PFSK-1 (cell line): ENCODE measurements at regions not wholly inside any gene's neighbourhood (a gene's known extent, or its start where the extent isn't known, plus 50 kb on each side); places are given as distances from the start of the nearest gene placed in this dataset.

ENCODE experiments used
- FOXP2 ChIP-seq: optimal IDR thresholded peaks from 2 replicates; pipeline ENCODE3; 2011; ENCODE audit warnings: borderline replicate concordance, control low read depth, inconsistent platforms; ENCODE audit not compliant: insufficient read depth; ENCODE audit errors: extremely low read length, extremely low read depth
- POLR2AphosphoS5 ChIP-seq: IDR thresholded peaks from 2 replicates; pipeline ENCODE4 v1.6.1; 2012; ENCODE audit warnings: low read depth, mild to moderate bottlenecking, control low read depth, low read length, moderate library complexity
- REST ChIP-seq, 2 experiments: IDR thresholded peaks; 2 replicates each; pipeline versions ENCODE4 v1.6.1 to v1.8.0; 2011 to 2012; ENCODE audit warnings: low read depth in 2 of 2, low read length in 2 of 2, control low read depth in 1 of 2, inconsistent platforms in 1 of 2, mild to moderate bottlenecking in 1 of 2, moderate library complexity in 1 of 2; ENCODE audit not compliant: insufficient read depth in 1 of 2
- SIN3A ChIP-seq: IDR thresholded peaks from 2 replicates; pipeline ENCODE4 v1.6.1; 2012; ENCODE audit warnings: mild to moderate bottlenecking, low read length, moderate library complexity, borderline replicate concordance; ENCODE audit not compliant: insufficient read depth
- TAF1 ChIP-seq: IDR thresholded peaks from 2 replicates; pipeline ENCODE4 v1.6.1; 2012; ENCODE audit warnings: low read length, control low read depth, borderline replicate concordance; ENCODE audit not compliant: insufficient read depth

- no peak for TF ChIP-seq POLR2AphosphoS5
- TF ChIP-seq SIN3A = no peak
- no peak for TF ChIP-seq REST (IDR thresholded peaks at IDR 0.05; ENCODE audit: insufficient read depth in 1 of 2, low read depth in 2 of 2, low read length in 2 of 2)
- no peak for TF ChIP-seq FOXP2
- TF ChIP-seq TAF1 = no peak
Measured at GRCh38 chr5:126133424-126133823, 289.8 kb upstream of the GRAMD2B start.

GRCh38 chr5:126137891-126138280 is 285.3 kb upstream of the GRAMD2B start:
- TF ChIP-seq SIN3A = no peak
- no peak for TF ChIP-seq FOXP2
- no peak for TF ChIP-seq TAF1
- no peak for TF ChIP-seq POLR2AphosphoS5
- no peak for TF ChIP-seq REST (IDR thresholded peaks at IDR 0.05; ENCODE audit: insufficient read depth in 1 of 2, low read depth in 2 of 2, low read length in 2 of 2)

- no peak for TF ChIP-seq POLR2AphosphoS5
Measured at GRCh38 chr5:126138281-126138931, 284.8 kb upstream of the GRAMD2B start.

GRCh38 chr5:126139086-126139485 is 284.1 kb upstream of the GRAMD2B start:
- TF ChIP-seq REST (IDR thresholded peaks at IDR 0.05; ENCODE audit: insufficient read depth in 1 of 2, low read depth in 2 of 2, low read length in 2 of 2) (no peak), SIN3A (no peak), FOXP2 (no peak), POLR2AphosphoS5 (no peak)

- no peak for TF ChIP-seq FOXP2
- no peak for TF ChIP-seq TAF1
- TF ChIP-seq REST (IDR thresholded peaks at IDR 0.05; ENCODE audit: insufficient read depth in 1 of 2, low read depth in 2 of 2, low read length in 2 of 2) = no peak
- TF ChIP-seq SIN3A = no peak
- TF ChIP-seq POLR2AphosphoS5 = no peak
Measured at GRCh38 chr5:126139773-126140172, 283.4 kb upstream of the GRAMD2B start.

GRCh38 chr5:126143622-126144021 is 279.6 kb upstream of the GRAMD2B start:
- TF ChIP-seq FOXP2 (no peak), TAF1 (no peak), POLR2AphosphoS5 (no peak), REST (IDR thresholded peaks at IDR 0.05; ENCODE audit: insufficient read depth in 1 of 2, low read depth in 2 of 2, low read length in 2 of 2) (no peak), SIN3A (no peak)
